ENCODE measurements at regions not wholly inside any gene's neighbourhood (a gene's known extent, or its start where the extent isn't known, plus 50 kb on each side); places are given as distances from the start of the nearest gene placed in this dataset.
A peak's percentile ranks its signal among the peaks of the same experiment; 100 is the strongest.

DNA sequence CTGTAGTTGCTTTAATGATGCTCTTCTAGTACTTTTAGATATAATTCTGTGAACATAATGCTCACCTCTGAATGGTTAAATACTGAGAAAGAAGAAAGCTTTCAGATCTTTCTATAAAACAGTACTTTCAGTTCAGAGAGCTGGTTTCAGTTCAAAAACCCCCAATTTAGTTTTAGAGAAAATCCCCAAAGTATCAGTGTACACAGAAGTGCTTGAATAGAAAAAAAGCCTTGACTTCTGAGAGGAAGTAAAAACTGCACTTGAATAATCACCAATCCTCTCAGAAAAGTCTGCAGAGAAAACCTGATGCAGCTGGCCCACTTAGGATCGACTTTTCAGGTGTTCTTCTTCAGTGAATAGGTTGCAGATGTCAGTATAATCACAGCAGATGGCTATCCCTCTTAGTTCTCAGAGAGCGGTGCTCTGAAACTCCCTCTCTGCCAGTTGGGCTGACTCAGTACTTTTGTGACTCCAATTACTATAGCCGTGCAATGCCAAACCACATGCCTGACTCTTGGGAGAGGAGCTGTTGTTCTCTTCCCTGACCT, 616.3 kb downstream of the LRFN5 start:
- H3K4me1 ChIP-seq (ENCODE audit: control insufficient read depth, low read depth, low read length): no peaks in the 10 kb centered on the region
- no peak overlapping the region for H4K5ac ChIP-seq (ENCODE audit: low read length)
- H3K27me3 ChIP-seq (ENCODE audit: insufficient read depth, low read length, poor library complexity): no peaks in the 10 kb centered on the region
- no peak overlapping the region for H3K23ac ChIP-seq (ENCODE audit: low read length)
- no peak for DNase-seq
- H3K4me2 ChIP-seq (ENCODE audit: low read length): no peak overlapping the region
- no peak overlapping the region for H3K18ac ChIP-seq (ENCODE audit: low read length)
- H3K79me1 ChIP-seq (ENCODE audit: low read length): no peaks in the 10 kb centered on the region
- H3K4me3 ChIP-seq (ENCODE audit: low read length): no peak overlapping the region
- H3K4ac ChIP-seq (ENCODE audit: low read depth, low read length): no peak overlapping the region
- no peak overlapping the region for H3K56ac ChIP-seq (ENCODE audit: low read length)
- no peak overlapping the region for H3K27ac ChIP-seq (ENCODE audit: low read depth, low read length)
- no peak overlapping the region for H4K8ac ChIP-seq (ENCODE audit: low read depth, low read length)
- H3K79me2 ChIP-seq (ENCODE audit: control insufficient read depth, insufficient read depth, low read length): no peaks in the 10 kb centered on the region
- H2BK120ac ChIP-seq (ENCODE audit: low read depth, low read length): no peak overlapping the region
- no peaks in the 10 kb centered on the region for H3K36me3 ChIP-seq (ENCODE audit: control insufficient read depth, insufficient read depth, low read length)
- no peak overlapping the region for H2AK5ac ChIP-seq (ENCODE audit: low read length)
- H3K9ac ChIP-seq (ENCODE audit: low read length): no peak overlapping the region
- H2BK15ac ChIP-seq (replicated peaks; ENCODE audit: low read depth): no peak overlapping the region
- no peak overlapping the region for H2BK5ac ChIP-seq (ENCODE audit: low read length)
- WGBS (ENCODE audit: extremely low coverage, insufficient coverage, low lambda C conversion rate): no CpG with 5 or more reads among the region's 3 CpGs

DNA sequence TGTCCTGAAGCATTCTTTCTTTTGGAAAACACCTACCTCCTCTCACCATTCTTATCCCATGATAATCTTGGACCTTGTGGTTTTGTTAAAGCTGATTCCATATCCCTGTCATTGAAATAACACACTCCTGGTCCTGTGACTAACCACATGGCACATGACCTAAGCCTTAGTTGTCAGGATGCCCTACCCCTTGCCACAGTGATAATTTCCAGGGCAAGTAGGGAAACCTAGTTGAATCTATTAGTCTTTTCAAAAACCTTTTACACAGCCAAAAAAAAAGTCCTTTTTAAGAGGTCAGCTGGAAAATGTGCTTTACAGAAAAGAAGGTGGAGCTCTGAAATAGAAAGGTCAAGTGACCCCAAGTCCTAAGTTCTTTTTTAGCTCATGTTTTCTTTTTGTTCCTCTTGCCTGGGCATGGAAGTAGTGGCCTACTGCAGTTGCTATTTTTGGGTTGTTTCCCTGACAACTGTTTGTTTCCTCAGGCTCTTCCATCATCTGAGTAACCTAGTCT, 608.4 kb downstream of the LRFN5 start:
- H3K27me3 ChIP-seq (ENCODE audit: insufficient read depth, low read length, poor library complexity): no peaks in the 10 kb centered on the region
- no peak overlapping the region for H3K4ac ChIP-seq (ENCODE audit: low read depth, low read length)
- no peaks in the 10 kb centered on the region for H3K4me1 ChIP-seq (ENCODE audit: control insufficient read depth, low read depth, low read length)
- no peaks in the 10 kb centered on the region for H3K36me3 ChIP-seq (ENCODE audit: control insufficient read depth, insufficient read depth, low read length)
- H2BK120ac ChIP-seq (ENCODE audit: low read depth, low read length): no peak overlapping the region
- H3K79me2 ChIP-seq (ENCODE audit: control insufficient read depth, insufficient read depth, low read length): no peaks in the 10 kb centered on the region
- H2AK5ac ChIP-seq (ENCODE audit: low read length): no peak overlapping the region
- no peak overlapping the region for H3K23ac ChIP-seq (ENCODE audit: low read length)
- no peak overlapping the region for H3K18ac ChIP-seq (ENCODE audit: low read length)
- no peak overlapping the region for H3K27ac ChIP-seq (ENCODE audit: low read depth, low read length)
- H4K8ac ChIP-seq (ENCODE audit: low read depth, low read length): no peak overlapping the region
- H3K9ac ChIP-seq (ENCODE audit: low read length): no peak overlapping the region
- no peak overlapping the region for H3K4me3 ChIP-seq (ENCODE audit: low read length)
- DNase-seq: peak; percentile 6
- H2BK15ac ChIP-seq (replicated peaks; ENCODE audit: low read depth): no peak overlapping the region
- H4K5ac ChIP-seq (ENCODE audit: low read length): no peak overlapping the region
- no peak overlapping the region for H2BK5ac ChIP-seq (ENCODE audit: low read length)
- no peak overlapping the region for H3K4me2 ChIP-seq (ENCODE audit: low read length)
- H3K79me1 ChIP-seq (ENCODE audit: low read length): no peaks in the 10 kb centered on the region
- H3K56ac ChIP-seq (ENCODE audit: low read length): no peak overlapping the region

DNA sequence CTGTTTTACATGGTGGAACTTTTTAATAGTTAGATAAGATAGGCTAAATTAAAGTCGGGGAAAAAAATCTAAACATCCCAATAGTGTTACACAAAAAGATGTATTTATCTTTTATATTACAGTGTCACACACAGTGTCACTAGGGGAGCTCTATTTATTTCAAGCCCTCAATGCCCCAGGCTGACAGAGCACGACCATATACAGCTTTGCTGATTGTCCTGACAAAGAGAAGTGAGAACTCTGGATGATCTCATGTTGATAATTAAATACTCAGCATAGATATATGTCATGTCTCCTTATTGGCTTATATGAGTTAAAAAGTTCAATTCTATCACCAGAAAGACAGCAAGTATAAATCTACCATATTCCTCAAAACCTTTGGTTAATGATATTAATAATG, 594.3 kb downstream of the LRFN5 start:
- Histone ChIP-seq H3K4me3 (ENCODE audit: low read length) (no peak overlapping the region), H2BK5ac (ENCODE audit: low read length) (no peak overlapping the region), H4K8ac (ENCODE audit: low read depth, low read length) (no peak overlapping the region), H3K4me1 (ENCODE audit: control insufficient read depth, low read depth, low read length) (no peaks in the 10 kb centered on the region), H3K56ac (ENCODE audit: low read length) (no peak overlapping the region), H3K79me2 (ENCODE audit: control insufficient read depth, insufficient read depth, low read length) (no peaks in the 10 kb centered on the region), H3K4ac (ENCODE audit: low read depth, low read length) (no peak overlapping the region), H2BK15ac (replicated peaks; ENCODE audit: low read depth) (no peak overlapping the region), H3K9ac (ENCODE audit: low read length) (no peak overlapping the region), H2AK5ac (ENCODE audit: low read length) (no peak overlapping the region), H2BK120ac (ENCODE audit: low read depth, low read length) (no peak overlapping the region), H3K23ac (ENCODE audit: low read length) (no peak overlapping the region), H3K27me3 (ENCODE audit: insufficient read depth, low read length, poor library complexity) (no peaks in the 10 kb centered on the region), H3K36me3 (ENCODE audit: control insufficient read depth, insufficient read depth, low read length) (no peaks in the 10 kb centered on the region), H3K4me2 (ENCODE audit: low read length) (no peak overlapping the region), H3K27ac (ENCODE audit: low read depth, low read length) (no peak overlapping the region), H3K79me1 (ENCODE audit: low read length) (no peaks in the 10 kb centered on the region), H3K18ac (ENCODE audit: low read length) (no peak overlapping the region), H4K5ac (ENCODE audit: low read length) (no peak overlapping the region)
- peak; percentile 10 for DNase-seq
- no CpG with 5 or more reads among the region's 2 CpGs for WGBS (ENCODE audit: extremely low coverage, insufficient coverage, low lambda C conversion rate)

DNA sequence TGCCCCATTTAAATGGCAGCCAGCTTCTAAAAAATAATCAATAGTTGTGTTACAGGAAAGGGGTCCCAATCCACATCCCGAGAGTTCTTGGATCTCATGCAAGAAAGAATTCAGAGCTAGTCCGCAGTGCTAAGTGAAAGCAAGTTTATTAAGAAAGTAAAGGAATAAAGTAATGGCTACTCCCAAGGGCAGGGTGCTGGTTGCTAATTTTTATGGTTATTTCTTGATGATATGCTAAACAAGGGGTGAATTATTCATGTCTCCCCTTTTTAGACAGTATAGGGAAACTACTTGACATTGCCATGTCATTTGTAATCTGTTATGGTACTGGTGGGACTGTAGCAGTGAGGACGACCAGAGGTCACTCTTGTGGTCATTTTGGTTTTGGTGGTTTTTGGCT, 591.3 kb downstream of the LRFN5 start:
- Histone ChIP-seq H3K23ac (ENCODE audit: low read length) (no peak overlapping the region), H3K36me3 (ENCODE audit: control insufficient read depth, insufficient read depth, low read length) (no peaks in the 10 kb centered on the region), H2BK5ac (ENCODE audit: low read length) (no peak overlapping the region), H2AK5ac (ENCODE audit: low read length) (no peak overlapping the region), H3K4me1 (ENCODE audit: control insufficient read depth, low read depth, low read length) (no peaks in the 10 kb centered on the region), H3K4me2 (ENCODE audit: low read length) (no peak overlapping the region), H3K18ac (ENCODE audit: low read length) (no peak overlapping the region), H3K27ac (ENCODE audit: low read depth, low read length) (no peak overlapping the region), H3K79me1 (ENCODE audit: low read length) (no peaks in the 10 kb centered on the region), H2BK120ac (ENCODE audit: low read depth, low read length) (no peak overlapping the region), H3K4me3 (ENCODE audit: low read length) (no peak overlapping the region), H4K5ac (ENCODE audit: low read length) (no peak overlapping the region), H3K9ac (ENCODE audit: low read length) (no peak overlapping the region), H3K27me3 (ENCODE audit: insufficient read depth, low read length, poor library complexity) (no peaks in the 10 kb centered on the region), H3K79me2 (ENCODE audit: control insufficient read depth, insufficient read depth, low read length) (no peaks in the 10 kb centered on the region), H4K8ac (ENCODE audit: low read depth, low read length) (no peak overlapping the region), H3K4ac (ENCODE audit: low read depth, low read length) (no peak overlapping the region), H3K56ac (ENCODE audit: low read length) (no peak overlapping the region), H2BK15ac (replicated peaks; ENCODE audit: low read depth) (no peak overlapping the region)
- no peak for DNase-seq
- no CpG with 5 or more reads among the region's 3 CpGs for WGBS (ENCODE audit: extremely low coverage, insufficient coverage, low lambda C conversion rate)

DNA sequence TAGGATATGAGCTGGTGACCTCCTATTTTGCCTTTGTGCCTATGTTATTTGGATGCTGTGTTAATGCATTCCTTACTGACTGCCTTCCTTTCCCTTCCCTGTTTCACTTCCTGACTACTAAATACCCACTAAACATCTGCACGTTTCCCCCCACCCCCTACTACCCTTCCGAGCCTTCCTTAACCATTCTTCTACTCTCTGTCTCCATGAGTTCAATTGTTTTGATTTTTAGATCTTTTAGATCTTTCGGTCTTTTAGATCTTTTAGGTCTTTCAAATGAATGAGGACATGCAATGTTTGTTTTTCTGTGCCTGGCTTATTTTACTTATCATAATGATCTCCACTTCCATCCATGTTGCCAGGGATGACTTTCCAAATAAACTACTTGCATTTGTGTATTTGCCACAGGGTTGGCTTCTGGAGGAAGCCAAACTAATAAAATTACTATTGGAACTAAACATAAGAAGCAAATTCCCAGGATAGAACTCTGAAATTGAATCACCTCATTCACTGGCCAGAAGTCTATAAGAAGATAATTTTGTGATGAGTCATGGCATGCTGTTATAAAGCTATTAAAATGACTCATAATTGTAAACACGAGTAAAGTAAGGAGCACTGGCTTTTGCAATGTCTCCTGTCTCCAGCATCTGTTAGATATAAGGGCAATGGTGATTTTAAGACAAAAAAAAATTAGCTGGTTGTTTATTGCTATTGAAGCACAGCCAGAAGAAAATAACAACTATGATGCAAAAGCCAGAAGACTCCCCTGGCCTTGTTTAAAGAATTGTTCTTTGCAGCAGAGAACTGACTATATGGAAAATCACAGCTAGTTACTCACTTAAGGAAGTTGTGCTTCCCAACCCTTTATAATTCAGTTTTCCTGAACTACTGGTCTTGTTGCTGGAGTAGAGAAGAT, 586.3 kb downstream of the LRFN5 start:
- Histone ChIP-seq H4K5ac (ENCODE audit: low read length) (no peak overlapping the region), H3K23ac (ENCODE audit: low read length) (no peak overlapping the region), H3K9ac (ENCODE audit: low read length) (no peak overlapping the region), H2AK5ac (ENCODE audit: low read length) (no peak overlapping the region), H3K56ac (ENCODE audit: low read length) (no peak overlapping the region), H2BK120ac (ENCODE audit: low read depth, low read length) (no peak overlapping the region), H3K4ac (ENCODE audit: low read depth, low read length) (no peak overlapping the region), H3K4me3 (ENCODE audit: low read length) (no peak overlapping the region), H3K27me3 (ENCODE audit: insufficient read depth, low read length, poor library complexity) (no peaks in the 10 kb centered on the region), H3K36me3 (ENCODE audit: control insufficient read depth, insufficient read depth, low read length) (no peaks in the 10 kb centered on the region), H3K18ac (ENCODE audit: low read length) (no peak overlapping the region), H3K27ac (ENCODE audit: low read depth, low read length) (no peak overlapping the region), H3K79me2 (ENCODE audit: control insufficient read depth, insufficient read depth, low read length) (no peaks in the 10 kb centered on the region), H3K4me1 (ENCODE audit: control insufficient read depth, low read depth, low read length) (no peaks in the 10 kb centered on the region), H2BK15ac (replicated peaks; ENCODE audit: low read depth) (no peak overlapping the region), H4K8ac (ENCODE audit: low read depth, low read length) (no peak overlapping the region), H3K79me1 (ENCODE audit: low read length) (no peaks in the 10 kb centered on the region), H2BK5ac (ENCODE audit: low read length) (no peak overlapping the region), H3K4me2 (ENCODE audit: low read length) (no peak overlapping the region)
- no CpG with 5 or more reads among the region's 4 CpGs for WGBS (ENCODE audit: extremely low coverage, insufficient coverage, low lambda C conversion rate)
- peak; percentile 12 for DNase-seq
